ENCODE measurements at regions not wholly inside any gene's neighbourhood (a gene's known extent, or its start where the extent isn't known, plus 50 kb on each side); places are given as distances from the start of the nearest gene placed in this dataset.

DNA sequence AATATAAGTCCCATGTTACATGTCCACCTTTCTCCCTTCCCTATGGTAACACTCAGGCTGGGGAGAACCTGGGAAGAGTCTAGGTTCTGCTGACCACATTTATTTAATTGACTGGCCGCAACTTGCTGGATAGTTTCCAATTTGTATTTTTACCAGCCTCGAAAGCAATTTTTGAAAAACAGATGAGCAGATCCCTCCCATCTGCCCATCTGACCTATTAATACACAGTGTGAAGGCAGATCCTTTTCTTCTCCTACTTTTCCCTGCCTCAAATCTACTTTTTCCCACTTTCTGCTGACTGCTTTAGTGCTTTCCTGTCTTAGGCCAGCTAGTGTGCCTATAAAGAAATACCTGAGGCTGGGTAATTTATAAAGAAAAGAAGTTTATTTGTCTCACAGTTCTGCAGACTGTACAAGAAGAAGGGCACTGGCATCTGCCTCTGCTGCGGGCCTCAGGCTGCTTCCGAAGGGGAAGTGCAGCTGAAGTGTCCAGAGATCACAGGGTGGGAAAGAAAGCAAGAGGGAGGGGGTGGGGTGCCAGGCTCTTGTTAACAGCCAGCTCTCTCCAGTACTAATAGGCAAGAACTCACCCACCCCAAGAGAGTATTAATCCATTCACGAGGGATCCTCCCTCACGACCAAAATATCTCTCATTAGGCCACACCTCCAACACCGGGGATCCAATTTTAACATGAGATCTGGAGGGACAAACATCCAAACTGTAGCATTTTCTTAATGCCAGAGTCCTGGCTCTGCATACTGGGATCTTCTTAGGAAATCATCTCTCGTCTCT, 336.0 kb upstream of the IGFBP3 start (continued):
- TF ChIP-seq EGR1 (IDR thresholded peaks at IDR 0.05; ENCODE audit: borderline replicate concordance, low read depth, low read length), result no peak
- TF ChIP-seq CTBP2 (IDR thresholded peaks at IDR 0.05; ENCODE audit: borderline replicate concordance, insufficient read depth, insufficient read length, low read length), result no peak
- TF ChIP-seq BCL11A (IDR thresholded peaks at IDR 0.05; ENCODE audit: low read depth in 2 of 2, low read length in 2 of 2), result no peak
- no peak for TF ChIP-seq TCF12 (IDR thresholded peaks at IDR 0.05; ENCODE audit: low read depth, low read length)
- TF ChIP-seq YY1 (IDR thresholded peaks at IDR 0.05; ENCODE audit: low read depth, low read length), result no peak
- no peak for TF ChIP-seq SAP30 (IDR thresholded peaks at IDR 0.05; ENCODE audit: insufficient read depth, insufficient replicate concordance, low read length)

Data from H1 (cell line).